Esophagus squamous epithelium (tissue), 4 donors: ENCODE measurements at regions not wholly inside any gene's neighbourhood (a gene's known extent, or its start where the extent isn't known, plus 50 kb on each side); places are given as distances from the start of the nearest gene placed in this dataset.

Experiments
- POLR2A ChIP-seq, 4 donors: fragments of 450-650 bp; IDR thresholded peaks; one replicate each; pipeline ENCODE4 v1.6.1; 2017; ENCODE audit warnings: antibody characterized with exemption in 4 of 4, mild to moderate bottlenecking in 4 of 4, moderate library complexity in 3 of 4
- TF ChIP-seq, protein P1 (sequence below), 6 experiments: fragments of 450-650 bp in 4 of 6; fragments of 200-600 bp in 2 of 6; sonication (generic) in 2 of 6; IDR thresholded peaks; one replicate each; pipeline ENCODE4 v1.5.1; 2016 to 2019; ENCODE audit warnings: antibody characterized with exemption in 6 of 6, mild to moderate bottlenecking in 4 of 6, moderate library complexity in 4 of 6

DNA sequence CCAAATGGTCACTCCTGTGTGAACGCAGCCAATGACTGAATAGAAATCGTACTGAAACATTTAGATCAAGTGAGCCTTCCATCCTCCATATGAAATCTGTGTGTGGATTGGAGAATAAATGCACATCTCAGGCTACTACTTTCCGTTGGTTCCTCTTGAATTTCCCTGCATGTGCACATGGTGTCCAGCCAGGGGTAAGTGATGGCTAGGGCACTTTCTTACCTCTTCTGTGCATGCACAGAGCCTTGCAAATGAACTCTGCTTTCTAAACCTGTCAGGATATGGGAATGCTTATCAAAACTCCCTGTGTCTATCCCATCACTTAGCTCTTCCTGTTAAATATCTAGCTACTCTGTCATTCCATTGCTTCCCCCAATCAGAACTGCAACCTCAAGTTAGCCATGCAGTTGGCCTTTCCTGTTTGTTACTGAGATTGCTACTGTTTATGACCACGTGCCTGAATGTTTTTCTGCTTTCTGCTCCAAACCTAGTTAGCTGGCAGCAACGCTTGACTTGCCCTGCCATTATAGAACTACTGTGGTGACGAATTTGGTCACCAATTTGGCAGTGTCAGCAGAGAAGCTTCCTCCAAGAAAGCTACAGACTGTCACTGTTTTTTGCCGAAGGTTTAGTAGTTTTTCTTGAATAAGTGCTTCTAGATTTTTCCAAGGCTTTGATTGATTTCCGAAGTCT lies 661.6 kb downstream of the LRRC70 start:
- no peak for TF ChIP-seq POLR2A (IDR thresholded peaks at IDR 0.05)
- TF ChIP-seq, protein P1, sequence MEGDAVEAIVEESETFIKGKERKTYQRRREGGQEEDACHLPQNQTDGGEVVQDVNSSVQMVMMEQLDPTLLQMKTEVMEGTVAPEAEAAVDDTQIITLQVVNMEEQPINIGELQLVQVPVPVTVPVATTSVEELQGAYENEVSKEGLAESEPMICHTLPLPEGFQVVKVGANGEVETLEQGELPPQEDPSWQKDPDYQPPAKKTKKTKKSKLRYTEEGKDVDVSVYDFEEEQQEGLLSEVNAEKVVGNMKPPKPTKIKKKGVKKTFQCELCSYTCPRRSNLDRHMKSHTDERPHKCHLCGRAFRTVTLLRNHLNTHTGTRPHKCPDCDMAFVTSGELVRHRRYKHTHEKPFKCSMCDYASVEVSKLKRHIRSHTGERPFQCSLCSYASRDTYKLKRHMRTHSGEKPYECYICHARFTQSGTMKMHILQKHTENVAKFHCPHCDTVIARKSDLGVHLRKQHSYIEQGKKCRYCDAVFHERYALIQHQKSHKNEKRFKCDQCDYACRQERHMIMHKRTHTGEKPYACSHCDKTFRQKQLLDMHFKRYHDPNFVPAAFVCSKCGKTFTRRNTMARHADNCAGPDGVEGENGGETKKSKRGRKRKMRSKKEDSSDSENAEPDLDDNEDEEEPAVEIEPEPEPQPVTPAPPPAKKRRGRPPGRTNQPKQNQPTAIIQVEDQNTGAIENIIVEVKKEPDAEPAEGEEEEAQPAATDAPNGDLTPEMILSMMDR (IDR thresholded peaks at IDR 0.05) = no peak
